Right hindlimb (tissue), 1 donor: ENCODE measurements at regions not wholly inside any gene's neighbourhood (a gene's known extent, or its start where the extent isn't known, plus 50 kb on each side); places are given as distances from the start of the nearest gene placed in this dataset.

Experiments used
- DNase-seq: peaks from one replicate; pipeline ENCODE4 v3.0.0-alpha.2; 2018

GRCh38 chr3:1955750-1956149 is 142.9 kb upstream of the CNTN4 start:
- no peak for DNase-seq

GRCh38 chr3:1960506-1960905 is 138.2 kb upstream of the CNTN4 start:
- DNase-seq, result no peak

GRCh38 chr3:1962396-1963088 is 136.1 kb upstream of the CNTN4 start:
- DNase-seq, result no peak

- DNase-seq, result no peak
These were observed 134.8 kb upstream of the CNTN4 start for GRCh38 chr3:1963896-1964295.

- DNase-seq, result no peak
These were observed 131.1 kb upstream of the CNTN4 start for GRCh38 chr3:1967525-1967924.

GRCh38 chr3:1969281-1969680 is 129.4 kb upstream of the CNTN4 start:
- DNase-seq, result no peak

GRCh38 chr3:1971780-1972179 is 126.9 kb upstream of the CNTN4 start:
- DNase-seq, result no peak

- no peak for DNase-seq
These were observed 118.6 kb upstream of the CNTN4 start for GRCh38 chr3:1979961-1980615.

GRCh38 chr3:1987980-1988379 is 110.7 kb upstream of the CNTN4 start:
- DNase-seq, result no peak

GRCh38 chr3:1998739-1999138 is 99.9 kb upstream of the CNTN4 start:
- no peak for DNase-seq

- DNase-seq, result no peak
These were observed 97.2 kb upstream of the CNTN4 start for GRCh38 chr3:2001306-2002108.

GRCh38 chr3:2023959-2024358 is 74.7 kb upstream of the CNTN4 start:
- DNase-seq, result no peak

GRCh38 chr3:2024713-2025112 is 74.0 kb upstream of the CNTN4 start:
- DNase-seq, result no peak

- DNase-seq, result no peak
These were observed 69.1 kb upstream of the CNTN4 start for GRCh38 chr3:2029559-2029958.

GRCh38 chr3:2036076-2036475 is 62.6 kb upstream of the CNTN4 start:
- no peak for DNase-seq

- no peak for DNase-seq
These were observed 56.7 kb upstream of the CNTN4 start for GRCh38 chr3:2041931-2042330.
